OCI-LY7 (cell line): ENCODE measurements at regions not wholly inside any gene's neighbourhood (a gene's known extent, or its start where the extent isn't known, plus 50 kb on each side); places are given as distances from the start of the nearest gene placed in this dataset.

Experiments
- CTCF ChIP-seq: fragments of 200-600 bp; sonication (generic); conservative IDR thresholded peaks from 2 replicates; pipeline ENCODE4 v1.5.1; 2014; ENCODE audit warnings: mild to moderate bottlenecking, antibody characterized with exemption, low read length, moderate library complexity, mixed read lengths
- EZH2phosphoT487 ChIP-seq: fragments of 200-600 bp; sonication (generic); IDR thresholded peaks from 2 replicates; pipeline ENCODE4 v1.6.1; 2018; ENCODE audit warnings: low read depth, borderline replicate concordance, mild to moderate bottlenecking, mixed run types, antibody characterized with exemption, low read length, moderate library complexity, mixed read lengths

GRCh38 chr7:52876402-52876801 is 159.0 kb upstream of the POM121L12 start:
- TF ChIP-seq CTCF: no peak
- TF ChIP-seq EZH2phosphoT487: no peak
